Thoracic aorta (tissue), 2 donors: ENCODE measurements at regions not wholly inside any gene's neighbourhood (a gene's known extent, or its start where the extent isn't known, plus 50 kb on each side); places are given as distances from the start of the nearest gene placed in this dataset.

Source experiments
- ATAC-seq: fragments of 150-250 bp; one replicate; pipeline ENCODE4 v1.8.0; 2017; ENCODE audit warnings: low read depth; ENCODE audit not compliant: insufficient number of reproducible peaks, low FRiP score
- DNase-seq: peaks from one replicate; pipeline ENCODE4 v3.0.0-alpha.2; 2020; ENCODE audit warnings: low spot score
- H3K27ac ChIP-seq, 2 donors: fragments of 200-600 bp; sonication (generic); 1 replicate in 1 of 2; 2 replicates in 1 of 2; pipeline ENCODE4 v1.5.1; 2016; ENCODE audit warnings: mild to moderate bottlenecking in 2 of 2, moderate library complexity in 2 of 2
- H3K27me3 ChIP-seq: fragments of 200-600 bp; sonication (generic); replicated peaks from 2 replicates; pipeline ENCODE4 v1.6.0; 2016; ENCODE audit warnings: mild to moderate bottlenecking; ENCODE audit not compliant: insufficient read depth
- H3K36me3 ChIP-seq: fragments of 200-600 bp; sonication (generic); one replicate; pipeline ENCODE4 v1.5.1; 2016
- H3K4me1 ChIP-seq, 2 donors: fragments of 200-600 bp; sonication (generic); 1 replicate in 1 of 2; 2 replicates in 1 of 2; pipeline versions ENCODE4 v1.5.1 to v1.6.0; 2016; ENCODE audit warnings: low read depth in 2 of 2, mild to moderate bottlenecking in 1 of 2; ENCODE audit not compliant: control insufficient read depth in 1 of 2
- H3K4me3 ChIP-seq: fragments of 200-600 bp; sonication (generic); 2 replicates; pipeline ENCODE4 v1.5.1; 2016; ENCODE audit warnings: mild to moderate bottlenecking
- H3K9me3 ChIP-seq: fragments of 200-600 bp; sonication (generic); 2 replicates; pipeline ENCODE4 v1.5.1; 2016
- TF ChIP-seq, protein P1 (sequence below): fragments of 200-600 bp; sonication (generic); IDR thresholded peaks from one replicate; pipeline ENCODE4 v1.5.1; 2019; ENCODE audit warnings: antibody characterized with exemption

DNA sequence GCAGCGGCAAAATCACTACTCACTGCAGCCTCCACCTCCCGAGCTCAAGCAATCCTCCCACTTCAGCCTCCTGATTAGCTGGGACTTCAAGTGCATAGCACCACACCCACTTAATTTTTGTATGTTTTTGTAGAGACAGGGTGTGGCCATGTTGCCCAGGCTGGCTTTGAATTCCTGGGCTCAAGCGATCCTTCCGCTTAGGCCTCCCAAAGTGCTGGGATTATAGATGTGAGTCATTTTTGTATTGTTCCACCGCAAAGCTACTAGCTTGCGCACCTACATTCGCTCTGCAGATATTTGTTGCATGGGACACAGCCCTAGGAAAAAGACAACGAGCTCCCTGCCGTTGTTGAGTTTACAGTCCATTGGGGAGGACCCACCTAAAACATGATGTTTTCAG, 173.5 kb upstream of the AGAP1 start:
- TF ChIP-seq, protein P1, sequence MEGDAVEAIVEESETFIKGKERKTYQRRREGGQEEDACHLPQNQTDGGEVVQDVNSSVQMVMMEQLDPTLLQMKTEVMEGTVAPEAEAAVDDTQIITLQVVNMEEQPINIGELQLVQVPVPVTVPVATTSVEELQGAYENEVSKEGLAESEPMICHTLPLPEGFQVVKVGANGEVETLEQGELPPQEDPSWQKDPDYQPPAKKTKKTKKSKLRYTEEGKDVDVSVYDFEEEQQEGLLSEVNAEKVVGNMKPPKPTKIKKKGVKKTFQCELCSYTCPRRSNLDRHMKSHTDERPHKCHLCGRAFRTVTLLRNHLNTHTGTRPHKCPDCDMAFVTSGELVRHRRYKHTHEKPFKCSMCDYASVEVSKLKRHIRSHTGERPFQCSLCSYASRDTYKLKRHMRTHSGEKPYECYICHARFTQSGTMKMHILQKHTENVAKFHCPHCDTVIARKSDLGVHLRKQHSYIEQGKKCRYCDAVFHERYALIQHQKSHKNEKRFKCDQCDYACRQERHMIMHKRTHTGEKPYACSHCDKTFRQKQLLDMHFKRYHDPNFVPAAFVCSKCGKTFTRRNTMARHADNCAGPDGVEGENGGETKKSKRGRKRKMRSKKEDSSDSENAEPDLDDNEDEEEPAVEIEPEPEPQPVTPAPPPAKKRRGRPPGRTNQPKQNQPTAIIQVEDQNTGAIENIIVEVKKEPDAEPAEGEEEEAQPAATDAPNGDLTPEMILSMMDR = no peak
- ATAC-seq = no peak
- no peaks in the 10 kb centered on the region for H3K9me3 ChIP-seq
- no peak for DNase-seq
- H3K27ac ChIP-seq = no peak overlapping the region
- H3K27me3 ChIP-seq = no peaks in the 10 kb centered on the region
- H3K36me3 ChIP-seq = no peaks in the 10 kb centered on the region
- H3K4me3 ChIP-seq = no peak overlapping the region
- no peaks in the 10 kb centered on the region for H3K4me1 ChIP-seq

DNA sequence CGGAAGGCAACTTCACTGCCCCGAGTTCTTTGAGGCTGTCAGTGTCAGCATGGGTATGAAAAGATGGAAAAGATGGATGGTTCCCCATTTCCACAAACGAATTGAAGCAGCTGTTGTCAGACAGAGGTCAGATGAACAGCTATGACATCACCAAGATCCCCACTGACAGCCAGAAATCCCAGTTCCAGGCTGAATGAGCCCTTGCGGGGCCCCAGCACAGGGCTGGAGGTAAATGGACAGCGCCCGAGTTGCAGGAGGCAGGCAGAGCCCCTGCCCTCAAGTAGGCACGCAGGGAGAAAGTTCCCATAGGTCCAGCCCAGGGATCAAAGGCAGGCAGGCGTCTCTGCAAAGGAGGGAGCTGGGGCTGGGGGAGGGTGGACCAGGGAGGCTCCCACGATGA, 169.5 kb upstream of the AGAP1 start:
- H3K4me1 ChIP-seq = no peaks in the 10 kb centered on the region
- TF ChIP-seq, protein P1 = no peak
- H3K36me3 ChIP-seq = no peaks in the 10 kb centered on the region
- ATAC-seq (no peak), DNase-seq (no peak)
- H3K27me3 ChIP-seq = no peaks in the 10 kb centered on the region
- no peak overlapping the region for H3K27ac ChIP-seq
- H3K4me3 ChIP-seq = no peak overlapping the region
- H3K9me3 ChIP-seq = no peaks in the 10 kb centered on the region

DNA sequence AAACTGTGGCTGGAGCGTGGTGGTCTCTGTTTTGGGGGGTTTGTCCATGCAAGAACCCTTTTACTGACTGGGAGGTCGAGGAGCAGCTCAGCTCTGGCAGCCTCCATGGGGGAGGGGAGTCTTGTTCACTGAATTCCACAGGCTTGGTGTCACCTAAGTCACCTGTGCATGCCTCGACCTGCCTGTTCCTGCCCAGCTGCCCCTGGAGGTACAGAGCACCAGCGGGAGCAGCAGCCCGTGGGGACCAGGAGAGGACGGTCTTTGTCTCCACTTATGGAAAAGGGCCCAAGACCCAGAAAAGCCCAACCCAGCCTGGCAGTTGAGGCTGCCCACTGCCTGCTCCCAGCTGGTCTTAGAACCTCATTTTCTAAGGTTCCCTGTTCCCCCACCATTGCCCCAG, 168.7 kb upstream of the AGAP1 start:
- H3K36me3 ChIP-seq = no peaks in the 10 kb centered on the region
- no peak for DNase-seq
- H3K9me3 ChIP-seq = no peaks in the 10 kb centered on the region
- TF ChIP-seq, protein P1 = no peak
- ATAC-seq = no peak
- H3K27me3 ChIP-seq = no peaks in the 10 kb centered on the region
- no peaks in the 10 kb centered on the region for H3K4me1 ChIP-seq
- H3K4me3 ChIP-seq = no peak overlapping the region
- H3K27ac ChIP-seq = no peak overlapping the region

DNA sequence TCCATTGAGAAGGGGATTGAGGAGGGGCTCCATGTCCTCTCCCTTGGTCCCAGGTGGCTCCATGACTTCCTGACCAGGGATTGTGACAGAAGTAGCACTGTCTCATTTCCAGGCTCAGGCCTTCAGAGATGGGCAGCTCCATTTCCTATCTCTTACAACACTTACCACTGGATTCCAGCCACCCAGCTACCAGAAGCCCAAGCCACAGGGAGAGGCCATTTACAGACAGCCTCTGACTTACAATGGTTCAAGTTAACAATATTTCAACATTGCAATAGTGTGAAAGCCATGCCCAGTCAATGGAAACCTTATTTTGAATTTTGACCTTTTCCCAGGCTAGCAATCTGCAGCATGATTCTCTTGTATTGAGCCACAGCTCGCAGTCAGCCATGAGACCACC, 164.9 kb upstream of the AGAP1 start:
- ATAC-seq (no peak), DNase-seq (no peak)
- Histone ChIP-seq H3K27me3 (no peaks in the 10 kb centered on the region), H3K4me3 (no peak overlapping the region), H3K36me3 (no peaks in the 10 kb centered on the region), H3K4me1 (no peaks in the 10 kb centered on the region), H3K27ac (no peak overlapping the region), H3K9me3 (no peaks in the 10 kb centered on the region)
- TF ChIP-seq, protein P1 = no peak

DNA sequence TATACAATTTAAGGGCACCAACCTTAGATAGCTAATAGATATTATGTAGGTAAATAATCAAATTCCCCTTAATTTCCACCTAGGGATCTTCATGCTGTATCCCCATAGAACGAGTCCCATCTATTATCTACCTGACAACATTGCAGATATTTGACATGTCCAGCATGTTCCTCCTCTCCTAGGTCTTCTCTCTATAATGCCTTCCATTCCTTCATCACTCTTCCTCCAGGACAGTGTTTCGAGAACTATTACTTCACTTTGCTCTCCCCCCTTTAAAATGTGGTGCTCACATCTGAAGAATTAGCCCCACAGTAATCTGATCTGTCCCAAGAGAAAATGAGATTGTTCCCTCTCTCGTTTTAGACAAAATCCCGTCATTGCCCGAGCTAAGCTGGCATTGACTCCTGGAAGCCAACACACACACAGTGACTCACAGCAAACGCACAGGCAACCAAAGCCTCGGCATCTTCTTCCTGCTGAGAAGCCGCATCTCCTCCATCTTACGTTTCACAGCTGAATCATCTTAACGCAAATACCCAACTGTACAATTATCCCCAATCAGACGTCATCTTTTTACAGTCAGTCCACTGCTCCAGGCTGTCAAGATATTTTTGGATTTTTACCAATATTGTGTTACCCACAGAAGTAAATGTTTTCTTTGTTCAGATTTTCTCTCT, 162.9 kb upstream of the AGAP1 start:
- Histone ChIP-seq H3K9me3 (no peaks in the 10 kb centered on the region), H3K4me1 (no peaks in the 10 kb centered on the region), H3K4me3 (no peak overlapping the region), H3K36me3 (no peaks in the 10 kb centered on the region), H3K27ac (no peak overlapping the region), H3K27me3 (no peaks in the 10 kb centered on the region)
- ATAC-seq (no peak), DNase-seq (no peak)
- TF ChIP-seq, protein P1 = no peak
